Amygdala (tissue), 56 donors: ENCODE measurements at regions not wholly inside any gene's neighbourhood (a gene's known extent, or its start where the extent isn't known, plus 50 kb on each side); places are given as distances from the start of the nearest gene placed in this dataset.

Experiments
- DNase-seq, 56 donors: peaks; one replicate each; lab custom pipeline; 2025; lab: John Stamatoyannopoulos, UW

DNA sequence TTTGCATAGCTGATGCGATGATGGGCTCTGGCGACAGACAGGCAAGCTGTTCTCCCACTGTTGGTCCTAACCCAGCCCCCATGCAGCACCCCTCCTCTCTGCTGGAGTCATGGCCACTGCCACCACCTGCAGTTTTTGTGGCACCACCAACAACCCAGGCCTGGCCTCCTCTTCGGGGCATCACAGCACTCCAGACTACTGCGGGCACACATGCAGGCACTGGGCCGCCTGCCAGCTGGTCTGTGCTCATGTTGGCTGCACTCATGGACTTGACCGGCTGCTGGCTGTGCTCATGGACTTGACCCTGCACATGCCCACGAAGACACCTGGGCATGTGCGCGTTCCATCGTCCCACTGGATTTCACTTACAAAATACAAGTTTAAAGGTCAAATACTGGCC, 130.9 kb upstream of the TMEM108 start:
- no peak for DNase-seq

DNA sequence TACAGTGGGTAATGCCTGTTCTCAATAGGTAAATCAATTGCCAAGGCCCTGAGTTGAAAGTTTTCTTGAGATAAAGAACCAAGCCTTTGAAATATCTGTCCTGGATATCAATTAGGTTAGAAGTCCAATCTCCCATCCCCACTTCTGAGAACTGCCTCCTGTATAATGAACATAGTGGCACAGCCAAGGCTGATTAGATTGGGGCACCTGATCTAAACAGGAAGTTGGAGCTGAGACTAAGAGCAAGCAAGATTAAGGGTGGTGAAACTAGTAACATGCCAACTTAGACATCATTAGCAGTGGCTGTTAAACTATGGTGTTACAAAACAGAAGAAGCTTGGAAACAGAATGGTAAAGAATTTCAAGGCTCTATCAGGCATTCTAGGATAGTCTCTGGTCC, 137.7 kb upstream of the TMEM108 start:
- no peak for DNase-seq

DNA sequence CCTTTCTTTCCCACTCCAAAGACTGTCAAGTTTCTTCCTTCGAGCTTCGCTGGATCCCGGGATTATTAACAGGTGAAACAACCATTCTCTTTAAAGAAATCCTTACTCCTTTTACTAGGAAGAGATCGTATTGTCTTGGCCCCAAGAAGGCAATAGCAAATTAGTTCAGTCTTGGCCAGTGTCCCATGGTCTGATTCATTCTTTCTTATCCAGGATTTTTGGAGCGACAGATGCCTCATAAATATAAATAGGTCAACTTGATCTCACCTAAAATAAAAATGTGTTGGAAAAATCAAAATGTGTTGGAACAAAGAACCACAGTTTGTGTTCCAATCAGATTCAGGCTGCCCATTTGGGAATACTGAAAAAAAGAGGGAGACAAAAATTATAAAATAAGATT, 140.1 kb upstream of the TMEM108 start:
- no peak for DNase-seq

DNA sequence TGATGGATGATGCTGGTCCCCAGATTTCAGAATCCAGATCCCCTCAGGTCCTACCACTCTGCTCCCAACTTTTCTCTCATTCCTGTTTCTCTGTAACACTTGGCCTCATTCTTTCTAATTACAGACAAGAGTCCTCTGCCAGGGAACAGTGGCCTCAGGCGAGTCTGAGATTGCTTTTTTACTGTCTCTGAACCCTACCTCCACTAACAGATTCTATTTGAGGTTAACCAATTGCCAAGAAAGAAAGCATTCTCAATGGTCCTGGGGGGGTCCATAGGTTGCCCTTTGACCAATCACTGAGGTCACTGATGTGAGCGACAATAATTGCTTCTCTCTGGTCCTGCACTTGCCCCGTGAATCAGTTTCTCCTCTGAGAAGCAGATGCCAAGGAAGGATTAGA, 145.2 kb upstream of the TMEM108 start:
- no peak for DNase-seq

DNA sequence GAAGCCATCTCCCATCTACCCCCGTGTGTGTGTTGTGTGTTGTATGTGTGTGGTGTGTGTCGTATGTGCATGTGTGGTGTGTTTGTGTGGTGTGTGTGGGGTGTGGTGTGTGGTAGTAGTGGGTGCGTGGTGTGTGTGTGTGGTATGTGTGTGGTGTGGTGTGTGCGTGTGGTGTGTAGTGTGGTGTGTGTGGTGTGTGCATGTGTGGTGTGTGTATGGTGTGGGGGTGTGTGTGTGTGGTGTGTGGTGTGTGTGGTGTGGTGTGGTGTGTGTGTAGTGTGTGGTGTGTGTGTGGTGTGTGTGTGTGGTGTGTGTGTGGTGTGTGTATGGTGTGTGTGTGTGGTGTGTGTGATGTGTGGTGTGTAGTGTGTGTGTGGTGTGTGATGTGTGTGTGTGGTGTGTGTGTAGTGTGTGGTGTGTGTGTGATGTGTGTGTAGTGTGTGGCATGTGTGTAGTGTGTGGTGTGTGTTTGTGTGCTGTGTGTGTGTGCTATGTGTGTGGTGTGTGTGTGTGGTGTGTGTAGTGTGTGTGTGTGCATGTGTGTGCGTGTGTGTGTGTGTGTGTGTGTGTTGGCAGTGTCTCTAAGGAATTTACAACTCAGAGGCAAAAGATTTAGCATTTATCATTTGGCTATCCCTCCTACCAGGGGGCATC, 156.3 kb upstream of the TMEM108 start:
- no peak for DNase-seq

DNA sequence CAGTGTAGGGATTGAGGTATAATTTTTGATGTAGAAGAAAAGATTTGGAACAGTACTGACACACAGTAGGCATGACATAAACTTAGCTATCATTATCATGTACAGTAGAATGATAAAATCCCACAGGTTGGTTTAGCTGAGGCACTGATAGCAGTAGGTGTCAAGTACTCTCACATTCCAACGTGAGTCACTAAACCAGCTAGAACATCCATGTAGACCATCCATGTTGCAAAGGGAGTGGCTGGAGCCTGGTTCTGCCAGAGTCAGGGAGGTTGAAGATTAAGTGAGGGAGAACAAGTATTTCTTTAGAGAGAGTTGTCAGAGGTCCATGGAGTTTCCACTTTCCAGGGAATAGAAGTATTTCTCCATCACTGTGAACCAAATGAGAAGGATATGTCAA, 157.2 kb upstream of the TMEM108 start:
- no peak for DNase-seq

DNA sequence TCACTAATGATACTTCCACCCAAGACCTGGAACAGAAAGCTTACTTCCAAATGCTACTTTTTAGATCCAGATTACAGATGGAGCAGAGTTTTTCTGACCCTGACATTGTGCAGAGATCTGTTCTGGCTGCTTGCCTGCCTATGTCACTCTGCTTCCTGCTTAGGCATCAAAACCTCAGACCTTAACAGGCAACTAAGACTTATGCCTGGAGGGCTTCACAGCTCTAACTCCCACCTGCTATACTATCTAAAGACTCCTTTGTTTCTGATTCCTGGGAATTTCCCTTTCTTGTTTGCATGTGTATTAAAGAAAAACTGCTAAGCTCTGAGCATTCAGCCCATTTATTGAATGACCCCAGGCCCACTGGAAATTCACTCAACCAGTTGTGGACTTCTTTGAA, 157.4 kb upstream of the NPHP3 start:
- DNase-seq = no peak

DNA sequence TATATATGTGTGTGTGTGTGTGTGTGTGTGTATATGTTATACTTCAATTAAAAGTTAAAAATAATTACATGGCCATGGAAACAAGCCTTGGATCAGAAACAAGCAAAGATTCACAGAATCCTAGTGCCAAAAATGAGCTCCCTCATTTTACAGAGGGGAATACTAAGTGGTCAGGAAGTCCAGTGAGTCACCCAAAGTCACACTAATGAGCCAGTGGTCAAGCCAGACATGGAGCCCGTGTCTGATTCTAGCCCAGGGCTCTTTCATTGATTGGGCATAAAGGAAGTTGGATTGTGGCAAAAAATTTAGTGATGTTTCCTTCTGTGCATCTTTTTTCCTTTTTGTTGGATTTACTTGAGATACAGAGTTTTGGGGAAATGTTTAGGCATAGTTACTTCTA, 152.5 kb upstream of the NPHP3 start:
- no peak for DNase-seq

DNA sequence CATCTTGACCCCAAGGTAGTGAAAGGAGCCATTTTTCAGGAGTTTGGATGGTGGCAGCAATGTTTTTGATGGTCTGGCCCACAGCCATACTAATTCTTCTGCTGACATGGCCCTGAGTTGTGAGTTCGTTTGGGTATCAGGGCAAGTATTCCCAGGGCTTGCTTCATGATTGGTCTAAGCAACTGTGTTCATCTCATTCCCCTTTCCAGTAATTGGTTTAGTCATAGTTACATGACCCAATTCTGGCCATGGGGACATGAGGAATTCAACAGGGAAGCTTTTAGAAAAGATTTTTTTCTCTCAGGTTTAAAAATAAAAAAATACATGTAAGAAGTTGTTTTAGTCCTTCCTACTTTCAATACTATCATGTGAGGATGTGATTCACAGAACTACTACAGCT, 150.5 kb upstream of the NPHP3 start:
- no peak for DNase-seq

DNA sequence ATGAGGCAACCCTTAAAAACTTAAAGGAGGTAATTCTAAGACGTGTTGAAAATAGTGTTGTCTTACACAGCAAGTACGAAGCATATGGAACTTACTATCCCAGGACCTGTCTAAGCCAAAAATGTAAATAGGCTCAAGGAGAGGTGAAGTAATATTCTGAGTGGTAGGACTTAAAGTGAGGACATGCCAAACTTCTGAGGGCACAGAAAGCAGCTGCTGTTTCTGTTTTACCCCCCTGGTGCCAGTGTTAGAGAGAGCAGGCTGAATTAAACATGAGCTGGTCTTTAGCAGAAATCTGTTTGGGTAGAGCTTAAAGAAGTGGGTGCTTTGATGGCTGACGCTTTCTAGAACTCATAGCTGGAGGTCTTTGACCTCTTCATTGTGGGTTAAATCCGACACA, 149.7 kb upstream of the NPHP3 start:
- DNase-seq = no peak

DNA sequence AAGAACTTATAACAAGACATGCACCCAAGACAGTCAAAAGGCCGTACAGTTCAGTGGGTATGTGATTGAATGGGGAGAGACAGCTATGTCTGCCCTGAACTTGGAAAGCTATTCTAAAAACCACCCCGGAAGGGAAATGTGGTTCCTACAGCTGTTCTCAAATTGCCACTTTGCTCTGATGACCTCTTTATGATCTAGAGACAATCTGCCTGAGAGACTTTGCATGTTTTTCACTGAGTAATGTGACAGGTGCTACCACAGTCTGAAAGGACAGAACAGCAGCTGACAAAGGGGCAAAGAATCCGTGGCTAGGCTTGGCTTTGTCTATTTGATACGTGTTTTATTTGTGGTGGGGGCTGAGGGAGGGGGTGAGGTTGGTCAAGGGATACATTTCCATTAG, 148.3 kb upstream of the NPHP3 start:
- no peak for DNase-seq

DNA sequence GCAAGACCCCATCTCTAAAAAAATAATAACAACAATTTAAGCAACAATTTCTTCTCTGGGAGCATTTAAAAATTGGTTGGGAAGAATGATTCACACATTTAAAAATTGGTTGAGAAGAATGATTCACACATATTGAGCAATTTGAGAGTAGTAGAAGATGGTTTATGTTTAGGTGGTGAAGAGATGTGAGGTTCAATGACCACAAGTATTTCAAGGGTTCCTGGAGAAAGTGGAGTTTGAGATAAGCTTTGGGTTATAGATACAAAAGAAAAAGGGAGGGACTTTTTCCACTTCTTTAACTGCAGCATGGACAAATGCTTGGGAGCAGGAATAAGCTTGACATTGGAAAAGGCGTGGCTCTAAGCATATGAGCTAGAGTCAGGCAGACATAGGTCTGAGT, 145.7 kb upstream of the NPHP3 start:
- DNase-seq = no peak

DNA sequence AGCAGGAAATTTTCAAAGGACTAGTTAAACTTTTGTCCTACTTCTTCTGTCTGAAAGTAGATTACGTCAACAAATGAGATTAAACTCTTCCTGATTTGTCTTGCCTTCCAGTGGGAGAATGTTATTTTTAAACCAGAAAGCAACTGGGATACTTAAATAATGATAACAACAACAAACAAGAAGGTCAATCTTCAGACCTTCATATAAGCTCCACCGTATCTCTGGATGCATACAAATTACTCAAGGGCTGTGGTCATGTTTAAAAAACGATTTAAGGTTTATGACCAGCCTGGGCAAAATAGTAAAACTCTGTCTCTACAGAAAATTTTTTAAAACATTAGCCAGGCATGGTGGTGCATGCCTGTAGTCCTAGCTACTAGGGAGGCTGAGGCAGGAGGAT, 145.3 kb upstream of the NPHP3 start:
- no peak for DNase-seq

DNA sequence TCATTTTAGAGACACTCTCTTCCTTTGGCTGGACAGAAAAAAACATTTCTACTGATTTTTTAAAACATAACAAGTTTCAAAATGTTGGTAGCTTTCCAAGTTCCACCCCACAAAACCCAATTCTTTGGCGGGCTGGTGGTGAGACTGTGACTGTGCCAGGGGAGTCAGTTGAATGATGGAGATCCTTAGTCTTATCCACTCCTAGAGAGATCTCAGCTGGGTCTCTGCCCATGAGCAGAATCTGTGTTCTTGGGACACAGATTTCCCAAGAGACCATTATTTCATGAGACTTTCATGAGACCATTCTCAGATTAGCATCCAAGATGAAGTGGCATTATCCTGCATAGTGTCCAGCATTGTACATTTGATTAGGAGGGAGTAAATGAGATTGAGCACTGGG, 135.1 kb upstream of the NPHP3 start:
- no peak for DNase-seq

DNA sequence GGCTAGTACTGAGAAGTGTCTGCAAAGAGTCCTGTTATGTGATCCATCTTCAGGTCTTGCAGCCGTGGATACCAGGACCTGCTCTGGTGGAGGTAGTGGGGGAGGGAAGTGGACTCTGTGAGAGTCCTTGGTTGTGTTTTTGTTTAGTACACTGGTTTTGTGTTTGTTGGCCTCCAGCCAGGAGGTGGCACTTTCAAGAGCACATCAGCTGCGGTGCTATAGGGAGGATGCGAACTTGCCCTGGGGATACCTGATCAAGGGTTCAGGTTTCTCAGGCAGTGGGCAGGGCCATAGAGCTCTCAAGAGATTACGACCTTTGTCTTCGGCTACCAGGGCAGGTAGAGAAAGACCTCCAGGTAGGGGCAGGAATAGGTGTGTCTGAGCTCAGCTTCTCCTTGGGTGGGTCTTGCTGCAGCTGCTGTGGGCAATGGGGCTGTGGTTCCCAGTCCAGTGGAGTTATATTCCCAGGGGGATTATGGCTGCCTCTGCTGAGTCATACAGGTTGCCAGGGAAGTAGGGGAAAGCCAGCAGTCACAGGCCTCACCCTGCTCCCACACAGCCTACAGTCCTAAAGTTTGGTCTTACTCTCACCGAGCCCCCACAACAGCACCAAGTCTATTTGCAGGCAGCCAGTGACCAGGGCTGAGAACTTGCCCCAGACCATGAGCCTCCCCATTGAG, 132.8 kb upstream of the NPHP3 start:
- no peak for DNase-seq

DNA sequence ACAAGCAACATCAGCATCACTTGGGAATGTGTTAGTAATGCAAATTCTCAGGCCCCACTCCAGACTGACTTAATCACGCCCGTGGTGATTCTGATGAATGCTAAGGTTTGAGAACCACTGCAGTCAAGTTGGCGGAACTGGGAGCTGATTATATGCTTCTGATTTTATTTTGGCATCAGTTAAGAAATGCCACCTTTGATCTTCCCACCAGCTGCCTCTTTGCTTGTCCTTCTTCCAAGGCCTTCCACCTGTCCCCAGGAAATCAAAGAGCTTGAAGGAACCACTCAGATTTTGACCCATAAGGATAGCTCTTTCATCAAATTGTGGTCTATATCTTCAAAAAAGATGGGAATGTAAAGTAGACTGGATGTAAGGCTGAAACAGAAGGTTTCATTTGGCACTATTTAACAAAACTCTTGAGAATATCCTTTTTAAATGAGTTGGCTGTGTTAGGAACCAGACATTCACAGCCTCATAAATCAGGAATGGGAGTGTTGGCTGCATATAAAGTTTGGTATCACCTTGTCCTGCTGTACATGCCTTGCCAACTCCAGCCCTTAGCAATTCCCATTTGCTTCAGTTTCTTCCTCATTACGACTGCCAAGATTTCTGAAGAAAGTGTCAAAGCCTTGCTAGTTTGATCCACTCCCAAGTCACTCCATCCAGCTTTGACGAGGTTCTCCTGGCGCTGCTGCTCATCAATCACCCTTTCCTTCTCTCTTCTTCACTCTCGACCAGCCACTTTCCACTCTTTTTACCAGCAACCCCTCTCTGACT, 125.8 kb upstream of the NPHP3 start:
- DNase-seq = no peak

DNA sequence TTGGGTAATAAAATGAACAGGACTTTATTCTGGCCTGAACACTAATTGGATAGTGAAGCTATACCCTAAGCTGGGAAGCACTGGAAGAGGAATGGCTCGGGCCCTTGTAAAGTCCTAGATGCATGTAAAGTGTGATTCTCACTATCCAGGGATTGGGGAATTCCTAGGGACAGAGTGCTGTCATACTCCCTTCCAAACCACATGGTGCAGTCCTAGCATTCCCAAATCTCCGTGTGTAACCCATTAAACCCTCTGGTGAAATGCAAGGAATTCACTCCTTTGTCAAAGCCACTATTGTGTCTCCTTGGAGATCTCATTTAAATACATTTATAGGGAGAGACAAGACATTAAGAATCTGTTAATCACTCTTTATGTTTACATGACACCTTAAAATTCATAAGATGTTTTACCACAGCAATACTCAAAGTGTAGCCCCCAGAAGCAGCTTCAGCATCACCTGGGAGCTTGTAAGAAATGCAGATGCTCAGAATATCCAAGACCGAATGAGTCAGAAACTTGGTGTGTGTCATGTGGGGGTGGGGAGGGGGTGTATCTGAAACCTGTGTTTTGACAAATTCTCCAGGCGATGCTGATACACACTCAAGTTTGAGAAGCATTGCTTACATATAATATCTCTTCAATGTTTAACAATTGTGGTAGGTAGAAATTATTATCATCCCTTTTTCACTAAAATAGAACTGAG, 121.8 kb upstream of the NPHP3 start:
- DNase-seq = peak in 4 of 56 donors; percentile 3 to 40 (median 16)

DNA sequence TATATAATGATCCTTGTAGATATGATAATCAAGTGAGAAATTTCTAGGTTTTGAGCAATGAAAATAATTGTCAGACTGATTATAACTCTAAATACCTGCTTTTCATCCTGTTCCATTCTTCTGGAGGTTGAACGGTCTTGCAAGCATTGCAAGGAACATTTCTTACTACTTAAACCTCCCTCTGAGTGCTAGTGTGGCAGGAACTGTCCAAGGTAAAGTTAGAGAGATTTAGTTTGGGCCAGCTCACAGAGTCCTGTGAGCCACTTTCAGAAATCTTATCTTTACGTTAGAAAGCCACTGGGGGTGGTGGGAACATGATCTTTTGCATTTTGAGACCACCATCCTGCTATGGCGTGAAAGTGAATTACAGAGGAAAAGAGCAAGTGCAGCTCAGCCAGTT, 121.1 kb upstream of the NPHP3 start:
- no peak for DNase-seq

DNA sequence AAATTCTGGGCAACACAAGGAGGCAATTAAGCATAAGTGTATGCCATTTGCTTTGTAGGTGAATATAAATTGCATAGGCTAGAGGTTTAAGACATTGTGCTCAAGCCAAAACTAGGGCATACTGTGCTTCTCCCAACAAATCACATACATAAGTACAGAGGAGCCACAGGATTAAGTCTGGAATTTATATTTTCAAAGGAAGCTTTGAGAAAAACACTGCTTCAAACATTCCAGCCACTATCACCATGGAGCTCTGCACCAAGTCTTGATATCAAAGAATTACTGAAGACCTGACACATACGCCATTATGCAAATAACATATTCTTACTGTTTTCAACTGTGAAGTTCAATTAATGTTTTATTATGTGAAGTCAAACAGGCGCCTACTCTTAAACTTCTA, 119.4 kb upstream of the NPHP3 start:
- no peak for DNase-seq

DNA sequence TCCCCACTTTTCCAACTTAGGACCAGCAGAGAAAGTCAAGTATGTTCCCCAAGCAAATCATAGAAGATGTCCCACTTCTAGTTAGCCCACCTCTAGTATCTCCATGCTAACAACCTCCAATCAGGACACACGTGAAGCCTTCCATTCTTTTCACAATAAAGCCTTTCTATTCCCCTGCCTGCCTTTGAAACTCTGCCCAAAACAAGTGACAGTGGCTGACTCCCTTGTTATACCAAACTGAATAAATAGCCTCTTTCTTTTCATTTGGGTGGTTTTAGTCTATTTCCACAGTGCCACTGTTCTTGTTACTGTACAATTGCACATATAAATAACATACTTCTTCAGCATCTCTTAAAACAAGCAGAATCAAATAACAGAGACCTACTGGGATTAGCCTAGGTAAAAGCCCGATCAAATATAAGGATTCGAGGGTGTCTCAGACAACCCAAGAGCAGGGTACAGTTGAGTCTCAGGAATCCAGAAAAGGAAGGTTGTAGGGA, 118.0 kb upstream of the NPHP3 start:
- DNase-seq = peak in 14 of 56 donors; percentile 1 to 71 (median 5)

DNA sequence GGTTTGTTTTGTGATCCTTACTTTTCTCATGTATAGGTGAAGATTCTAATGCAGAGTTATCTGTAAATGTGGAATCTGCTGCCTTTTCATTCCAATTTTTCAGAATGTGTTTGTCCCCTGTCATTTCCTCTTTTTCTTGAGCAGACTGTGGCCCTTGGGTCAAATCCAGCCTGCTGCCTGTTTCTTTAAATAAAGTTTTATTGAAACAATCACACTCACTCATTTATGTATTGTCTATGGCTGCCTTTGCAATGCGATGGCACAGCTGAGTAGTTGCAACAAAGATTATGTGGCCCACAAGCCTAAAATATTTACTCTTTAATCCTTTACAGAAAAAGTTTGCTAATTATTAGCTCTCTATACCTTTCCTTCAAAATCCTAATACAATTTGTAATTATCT, 116.3 kb upstream of the NPHP3 start:
- no peak for DNase-seq
